ENCODE measurements at regions not wholly inside any gene's neighbourhood (a gene's known extent, or its start where the extent isn't known, plus 50 kb on each side); places are given as distances from the start of the nearest gene placed in this dataset.

- intact Hi-C loops (cut with DNase I): no loop called here
- Histone ChIP-seq H3K36me3 (replicated peaks in 1 of 2) (no peaks in the 10 kb centered on the region), H3K9me3 (replicated peaks in 1 of 3) (no peaks in the 10 kb centered on the region), H3K4me1 (replicated peaks in 1 of 2) (peaks cover 7 to 10% of the 10 kb centered on the region in 2 donors), H3K27me3 (no peaks in the 10 kb centered on the region), H3K27ac (no peak overlapping the region), H3K4me3 (no peak overlapping the region)
- TF ChIP-seq CTCF (IDR thresholded peaks at IDR 0.05): no peak
- DNase-seq: no peak
- WGBS, 4 donors: 58 to 84% (median 67%) methylated on average over 1 of the region's 1 CpG
Observed at GRCh38 chr11:109035284-109035683, 370.4 kb downstream of the DDX10 start.

DNA sequence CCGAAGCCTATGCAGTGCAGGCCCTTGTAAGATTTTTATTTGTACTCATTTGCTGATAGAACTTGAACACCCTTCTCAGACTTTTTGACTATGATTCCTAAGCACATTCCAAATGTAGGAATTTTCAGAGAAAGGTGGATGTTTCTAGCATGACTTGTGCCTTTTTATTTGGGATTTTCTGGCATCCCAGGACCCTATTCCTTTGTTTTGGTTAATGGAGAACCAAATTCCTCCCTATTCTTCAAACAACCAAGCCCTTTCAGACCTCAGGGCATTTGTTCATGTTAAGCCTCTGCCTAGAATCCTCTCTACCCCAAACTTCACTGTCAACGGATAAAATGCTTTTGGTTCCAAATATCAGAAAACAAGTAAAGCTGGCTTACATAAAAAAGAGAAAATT is 371.1 kb downstream of the DDX10 start:
- no peaks in the 10 kb centered on the region for H3K36me3 ChIP-seq (replicated peaks in 1 of 2)
- 88 to 94% (median 89%) methylated on average over 2 of the region's 2 CpGs for WGBS, 4 donors
- H3K4me1 ChIP-seq (replicated peaks in 1 of 2): peaks cover 7 to 10% of the 10 kb centered on the region in 2 donors
- no peak for DNase-seq
- TF ChIP-seq POLR2A (IDR thresholded peaks at IDR 0.05) (no peak), CTCF (IDR thresholded peaks at IDR 0.05) (no peak)
- H3K9me3 ChIP-seq (replicated peaks in 1 of 3): no peaks in the 10 kb centered on the region
- intact Hi-C loops (cut with DNase I): no loop called here
- no peaks in the 10 kb centered on the region for H3K27me3 ChIP-seq
- no peak overlapping the region for H3K4me3 ChIP-seq
- H3K27ac ChIP-seq: no peak overlapping the region

GRCh38 chr11:109037856-109038780 is 373.2 kb downstream of the DDX10 start:
- no peaks in the 10 kb centered on the region for H3K27me3 ChIP-seq
- no peak overlapping the region for H3K27ac ChIP-seq
- no peak for DNase-seq
- 65 to 78% (median 69%) methylated on average over 3 of the region's 3 CpGs for WGBS, 4 donors
- H3K4me3 ChIP-seq: no peak overlapping the region
- H3K36me3 ChIP-seq (replicated peaks in 1 of 2): no peaks in the 10 kb centered on the region
- H3K4me1 ChIP-seq (replicated peaks in 1 of 2): peaks cover 7 to 10% of the 10 kb centered on the region in 2 donors
- TF ChIP-seq POLR2A (IDR thresholded peaks at IDR 0.05) (no peak), CTCF (IDR thresholded peaks at IDR 0.05) (no peak)
- intact Hi-C loops (cut with DNase I): no loop called here
- no peaks in the 10 kb centered on the region for H3K9me3 ChIP-seq (replicated peaks in 1 of 3)

- Histone ChIP-seq H3K36me3 (replicated peaks in 1 of 2) (no peaks in the 10 kb centered on the region), H3K4me1 (replicated peaks in 1 of 2) (peaks cover 2 to 6% of the 10 kb centered on the region in 2 donors), H3K9me3 (replicated peaks in 1 of 3) (no peaks in the 10 kb centered on the region), H3K27me3 (no peaks in the 10 kb centered on the region), H3K4me3 (no peak overlapping the region), H3K27ac (no peak overlapping the region)
- WGBS, 4 donors: 44 to 51% (median 48%) methylated on average over 2 of the region's 2 CpGs
- DNase-seq: no peak
- TF ChIP-seq POLR2A (IDR thresholded peaks at IDR 0.05): no peak
- no peak for TF ChIP-seq CTCF (IDR thresholded peaks at IDR 0.05)
- intact Hi-C loops (cut with DNase I): no loop called here
Observed at GRCh38 chr11:109039611-109040010, 374.7 kb downstream of the DDX10 start.

Measured in adrenal gland (tissue), 9 donors.